A549 (cell line): ENCODE measurements at regions not wholly inside any gene's neighbourhood (a gene's known extent, or its start where the extent isn't known, plus 50 kb on each side); places are given as distances from the start of the nearest gene placed in this dataset.

Experiments
- BHLHE40 ChIP-seq: IDR thresholded peaks from 2 replicates; pipeline ENCODE4 v1.6.1; 2012; ENCODE audit warnings: low read depth, low read length, inconsistent platforms
- CHD4 ChIP-seq: fragments of 200-600 bp; sonication (generic); IDR thresholded peaks from 2 replicates; pipeline ENCODE4 v1.6.1; 2016; ENCODE audit warnings: antibody characterized with exemption, mild to moderate bottlenecking, borderline replicate concordance
- JUN ChIP-seq, 2 experiments: fragments of >200 bp; sonication (Bioruptor Twin); formaldehyde crosslinking; IDR thresholded peaks; 2 replicates in 1 of 2; 3 replicates in 1 of 2; pipeline ENCODE4 v1.6.1; 2016 to 2017
- KDM1A ChIP-seq: fragments of 200-600 bp; sonication (generic); IDR thresholded peaks from 2 replicates; pipeline ENCODE4 v1.6.1; 2016; ENCODE audit warnings: low read depth, mild to moderate bottlenecking
- NR3C1 ChIP-seq: fragments of >200 bp; sonication (Bioruptor Twin); formaldehyde crosslinking; IDR thresholded peaks from 3 replicates; pipeline ENCODE4 v1.6.1; 2017
- POLR2A ChIP-seq: IDR thresholded peaks from 2 replicates; pipeline ENCODE4 v1.6.1; 2012; ENCODE audit warnings: mild to moderate bottlenecking, low read length
- RFX5 ChIP-seq: fragments of 450-650 bp; IDR thresholded peaks from 2 replicates; pipeline ENCODE4 v1.7.1; 2014; ENCODE audit warnings: antibody characterized with exemption, mild to moderate bottlenecking, moderate library complexity
- TF ChIP-seq, protein P1 (sequence below): fragments of >200 bp; sonication (Bioruptor Twin); formaldehyde crosslinking; IDR thresholded peaks from 3 replicates; pipeline ENCODE4 v1.5.1; 2016

DNA sequence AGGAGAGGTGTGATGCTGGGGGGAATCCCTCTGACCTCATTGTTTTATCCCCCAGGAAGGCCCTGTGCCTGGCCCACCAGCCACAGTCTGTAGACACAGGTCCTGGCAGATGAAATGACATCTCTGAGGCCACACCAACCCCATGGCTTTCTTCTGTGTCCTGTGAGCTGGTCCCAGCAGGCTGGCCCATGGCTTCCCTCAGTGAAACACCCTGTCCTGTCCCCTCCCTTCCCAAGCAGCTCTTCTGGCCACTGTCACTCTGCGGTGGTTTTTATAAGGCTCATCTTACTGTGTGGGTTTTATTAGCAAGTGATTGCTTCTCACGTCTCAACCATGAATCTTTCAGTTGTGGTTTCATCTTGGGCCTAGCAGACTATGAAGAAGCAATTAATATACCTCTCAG is 81.6 kb upstream of the CALM2 start:
- TF ChIP-seq JUN (IDR thresholded peaks at IDR 0.05) (no peak), KDM1A (no peak), RFX5 (no peak), NR3C1 (no peak), CHD4 (no peak), POLR2A (no peak), BHLHE40 (no peak)
- TF ChIP-seq, protein P1, sequence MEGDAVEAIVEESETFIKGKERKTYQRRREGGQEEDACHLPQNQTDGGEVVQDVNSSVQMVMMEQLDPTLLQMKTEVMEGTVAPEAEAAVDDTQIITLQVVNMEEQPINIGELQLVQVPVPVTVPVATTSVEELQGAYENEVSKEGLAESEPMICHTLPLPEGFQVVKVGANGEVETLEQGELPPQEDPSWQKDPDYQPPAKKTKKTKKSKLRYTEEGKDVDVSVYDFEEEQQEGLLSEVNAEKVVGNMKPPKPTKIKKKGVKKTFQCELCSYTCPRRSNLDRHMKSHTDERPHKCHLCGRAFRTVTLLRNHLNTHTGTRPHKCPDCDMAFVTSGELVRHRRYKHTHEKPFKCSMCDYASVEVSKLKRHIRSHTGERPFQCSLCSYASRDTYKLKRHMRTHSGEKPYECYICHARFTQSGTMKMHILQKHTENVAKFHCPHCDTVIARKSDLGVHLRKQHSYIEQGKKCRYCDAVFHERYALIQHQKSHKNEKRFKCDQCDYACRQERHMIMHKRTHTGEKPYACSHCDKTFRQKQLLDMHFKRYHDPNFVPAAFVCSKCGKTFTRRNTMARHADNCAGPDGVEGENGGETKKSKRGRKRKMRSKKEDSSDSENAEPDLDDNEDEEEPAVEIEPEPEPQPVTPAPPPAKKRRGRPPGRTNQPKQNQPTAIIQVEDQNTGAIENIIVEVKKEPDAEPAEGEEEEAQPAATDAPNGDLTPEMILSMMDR: no peak
